Sigmoid colon (tissue), 6 donors: ENCODE measurements at regions not wholly inside any gene's neighbourhood (a gene's known extent, or its start where the extent isn't known, plus 50 kb on each side); places are given as distances from the start of the nearest gene placed in this dataset.
"Not testable (repeated sequence)": the region's sequence is repeated elsewhere in the genome, so short reads cannot be mapped to it uniquely, and the experiment has no call there.

Source experiments
- DNase-seq: peaks from one replicate; pipeline ENCODE4 v3.0.0-alpha.2; 2019
- H3K27ac ChIP-seq, 4 donors: fragments of 200-600 bp; sonication (generic); one replicate each; pipeline ENCODE4 v1.5.1; 2016 to 2019; ENCODE audit warnings: mild to moderate bottlenecking in 1 of 4
- H3K27me3 ChIP-seq, 3 donors: fragments of 200-600 bp; sonication (generic); one replicate each; pipeline ENCODE4 v1.5.1; 2019; ENCODE audit warnings: mild to moderate bottlenecking in 1 of 3
- H3K36me3 ChIP-seq, 4 donors: fragments of 200-600 bp; sonication (generic); one replicate each; pipeline ENCODE4 v1.5.1; 2016 to 2019
- H3K4me1 ChIP-seq, 4 donors: fragments of 200-600 bp; sonication (generic); one replicate each; pipeline ENCODE4 v1.5.1; 2017 to 2019
- H3K4me3 ChIP-seq, 4 donors: fragments of 200-600 bp; sonication (generic); one replicate each; pipeline ENCODE4 v1.5.1; 2017 to 2019; ENCODE audit warnings: mild to moderate bottlenecking in 2 of 4, moderate library complexity in 1 of 4
- H3K9me3 ChIP-seq, 4 donors: fragments of 200-600 bp in 3 of 4; sonication (generic) in 3 of 4; one replicate each; pipeline versions ENCODE4 v1.5.1 to v1.6.1; 2013 to 2019
- EP300 ChIP-seq, 4 donors: sonication (generic); formaldehyde crosslinking; IDR thresholded peaks; one replicate each; pipeline ENCODE4 v1.6.1; 2017; ENCODE audit warnings: antibody characterized with exemption in 4 of 4
- POLR2A ChIP-seq, 2 donors: fragments of 450-650 bp; IDR thresholded peaks; one replicate each; pipeline ENCODE4 v1.6.1; 2016; ENCODE audit warnings: antibody characterized with exemption in 2 of 2, mild to moderate bottlenecking in 2 of 2, moderate library complexity in 2 of 2
- POLR2AphosphoS5 ChIP-seq, 4 donors: sonication (generic); formaldehyde crosslinking; IDR thresholded peaks; one replicate each; pipeline ENCODE4 v1.6.1; 2017; ENCODE audit warnings: antibody characterized with exemption in 4 of 4
- WGBS, 2 donors: extraction: QIAGEN DNeasy Blood & Tissue Kit; methylation state at CpG; one replicate each; pipeline ENCODE4 v1.1.7; 2013; 5-methylcytosine and 5-hydroxymethylcytosine counted together
- intact Hi-C: fragments of 100-400 bp; cut with DNase I; formaldehyde crosslinking; loops from one replicate; pipeline ENCODE4 v1.15.1; 2023
- TF ChIP-seq, protein P1 (sequence below), 4 experiments: fragments of 450-650 bp in 3 of 4; fragments of 200-600 bp in 1 of 4; IDR thresholded peaks; one replicate each; pipeline ENCODE4 v1.5.1; 2016 to 2019; ENCODE audit warnings: antibody characterized with exemption in 4 of 4, mild to moderate bottlenecking in 3 of 4, moderate library complexity in 2 of 4
- donor health status: healthy with polysubstance abuse.
- donor health status: healthy.

DNA sequence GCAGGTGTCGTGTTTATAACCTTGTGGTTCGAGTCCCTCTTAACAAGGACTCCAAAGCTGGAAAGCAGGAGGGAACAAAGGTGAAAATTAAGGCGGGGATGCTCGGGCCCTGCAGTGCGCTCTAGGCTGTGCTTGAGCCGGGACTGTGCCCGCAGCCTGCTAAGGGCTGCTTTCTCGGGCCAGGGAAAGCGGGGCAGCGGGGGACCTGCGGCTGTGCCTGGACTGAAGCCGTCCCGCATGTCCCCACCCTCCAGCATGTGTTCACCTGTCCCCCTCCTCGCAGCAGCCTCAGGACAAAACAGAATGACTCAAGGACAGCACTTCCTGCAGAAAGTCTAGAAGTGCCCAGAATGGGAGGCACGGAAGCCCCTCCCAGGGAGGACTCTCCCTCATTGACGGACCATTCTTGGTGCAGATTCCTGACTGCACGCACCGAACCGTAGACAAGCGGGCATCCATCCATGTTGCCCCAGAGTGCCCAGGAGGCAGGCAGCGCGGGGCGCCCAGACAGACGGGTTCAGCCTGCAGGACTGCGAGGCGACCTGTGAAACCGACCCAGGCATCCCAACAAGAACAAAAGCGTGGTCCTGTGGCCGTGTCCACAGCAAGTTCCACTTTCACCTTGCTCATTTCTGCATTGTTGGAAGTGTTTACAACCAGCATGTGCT, 342.9 kb downstream of the MAGEB5 start:
- TF ChIP-seq POLR2A (IDR thresholded peaks at IDR 0.05) (no peak), POLR2AphosphoS5 (IDR thresholded peaks at IDR 0.05) (no peak), EP300 (IDR thresholded peaks at IDR 0.05) (no peak)
- TF ChIP-seq, protein P1, sequence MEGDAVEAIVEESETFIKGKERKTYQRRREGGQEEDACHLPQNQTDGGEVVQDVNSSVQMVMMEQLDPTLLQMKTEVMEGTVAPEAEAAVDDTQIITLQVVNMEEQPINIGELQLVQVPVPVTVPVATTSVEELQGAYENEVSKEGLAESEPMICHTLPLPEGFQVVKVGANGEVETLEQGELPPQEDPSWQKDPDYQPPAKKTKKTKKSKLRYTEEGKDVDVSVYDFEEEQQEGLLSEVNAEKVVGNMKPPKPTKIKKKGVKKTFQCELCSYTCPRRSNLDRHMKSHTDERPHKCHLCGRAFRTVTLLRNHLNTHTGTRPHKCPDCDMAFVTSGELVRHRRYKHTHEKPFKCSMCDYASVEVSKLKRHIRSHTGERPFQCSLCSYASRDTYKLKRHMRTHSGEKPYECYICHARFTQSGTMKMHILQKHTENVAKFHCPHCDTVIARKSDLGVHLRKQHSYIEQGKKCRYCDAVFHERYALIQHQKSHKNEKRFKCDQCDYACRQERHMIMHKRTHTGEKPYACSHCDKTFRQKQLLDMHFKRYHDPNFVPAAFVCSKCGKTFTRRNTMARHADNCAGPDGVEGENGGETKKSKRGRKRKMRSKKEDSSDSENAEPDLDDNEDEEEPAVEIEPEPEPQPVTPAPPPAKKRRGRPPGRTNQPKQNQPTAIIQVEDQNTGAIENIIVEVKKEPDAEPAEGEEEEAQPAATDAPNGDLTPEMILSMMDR (IDR thresholded peaks at IDR 0.05) = no peak
- intact Hi-C loops = no loop called here
- 93% methylated on average over 29 of the region's 29 CpGs for WGBS, 2 donors
- Histone ChIP-seq H3K27me3 (no peaks in the 10 kb centered on the region), H3K9me3 (no peaks in the 10 kb centered on the region), H3K36me3 (no peaks in the 10 kb centered on the region), H3K27ac (no peak overlapping the region), H3K4me1 (no peaks in the 10 kb centered on the region), H3K4me3 (no peak overlapping the region)
- peak; percentile 52 for DNase-seq

DNA sequence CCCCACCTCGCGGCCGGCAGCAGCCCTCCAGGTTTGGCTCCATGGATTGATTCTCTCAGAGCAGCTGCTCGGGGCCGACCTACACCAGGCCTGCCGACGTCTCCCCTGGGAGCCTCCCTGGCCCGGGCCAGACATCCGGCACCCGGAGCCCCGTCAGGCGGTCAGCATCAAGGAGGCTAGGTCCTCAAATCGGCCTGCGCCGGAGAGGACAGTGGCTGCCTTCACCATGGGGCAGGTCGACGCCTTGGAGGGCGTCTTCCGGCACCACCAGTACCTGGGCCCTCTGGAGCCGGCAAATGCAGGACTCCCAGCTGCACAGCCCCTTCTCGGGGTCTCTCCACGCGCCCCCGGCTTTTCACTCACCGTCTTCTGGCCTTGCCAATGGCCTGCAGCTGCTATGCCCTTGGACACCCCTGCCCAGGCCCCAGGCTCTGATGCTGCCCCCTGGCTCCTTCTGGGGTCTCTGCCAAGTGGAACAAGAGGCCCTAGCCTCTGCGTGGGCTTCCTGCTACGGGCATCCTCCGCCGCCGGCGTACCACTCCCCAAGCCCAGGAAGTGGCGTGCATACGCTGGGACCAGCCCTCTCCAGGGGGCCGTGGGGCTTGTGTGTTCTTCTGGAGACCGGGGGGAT, 341.8 kb downstream of the MAGEB5 start:
- intact Hi-C loops = no loop called here
- Histone ChIP-seq H3K27ac (no peak overlapping the region), H3K4me1 (no peaks in the 10 kb centered on the region), H3K9me3 (no peaks in the 10 kb centered on the region), H3K36me3 (no peaks in the 10 kb centered on the region), H3K27me3 (no peaks in the 10 kb centered on the region), H3K4me3 (no peak overlapping the region)
- no peak for TF ChIP-seq EP300 (IDR thresholded peaks at IDR 0.05)
- TF ChIP-seq POLR2A (IDR thresholded peaks at IDR 0.05) = no peak
- TF ChIP-seq, protein P1 (IDR thresholded peaks at IDR 0.05) = no peak
- no peak for TF ChIP-seq POLR2AphosphoS5 (IDR thresholded peaks at IDR 0.05)
- 95 to 96% methylated on average over 35 of the region's 35 CpGs for WGBS, 2 donors
- DNase-seq = peak; percentile 58

DNA sequence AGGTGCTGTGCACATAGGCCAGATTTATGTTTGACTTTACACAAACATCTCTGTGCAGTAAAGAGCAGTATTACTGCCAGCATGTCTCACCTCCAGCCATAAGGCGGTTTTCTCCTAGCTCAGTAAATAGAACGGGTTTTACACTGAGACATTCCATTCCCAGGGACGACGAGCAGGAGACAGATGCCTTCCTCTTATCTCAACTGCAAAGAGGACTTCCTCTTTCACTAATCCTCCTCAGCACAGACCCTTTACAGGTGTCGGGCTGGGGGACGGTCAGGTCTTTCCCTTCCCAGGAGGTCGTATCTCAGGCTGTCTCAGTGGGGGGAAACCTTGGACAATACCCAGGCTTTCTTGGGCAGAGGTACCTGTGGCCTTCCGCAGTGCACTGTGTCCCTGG, 309.8 kb downstream of the MAGEB5 start:
- DNase-seq, H3K4me3 ChIP-seq, H3K9me3 ChIP-seq, H3K4me1 ChIP-seq, H3K27me3 ChIP-seq, H3K36me3 ChIP-seq, H3K27ac ChIP-seq, intact Hi-C loops: not testable (repeated sequence)
- WGBS, 2 donors = 15 to 32% methylated on average over 8 of the region's 8 CpGs

DNA sequence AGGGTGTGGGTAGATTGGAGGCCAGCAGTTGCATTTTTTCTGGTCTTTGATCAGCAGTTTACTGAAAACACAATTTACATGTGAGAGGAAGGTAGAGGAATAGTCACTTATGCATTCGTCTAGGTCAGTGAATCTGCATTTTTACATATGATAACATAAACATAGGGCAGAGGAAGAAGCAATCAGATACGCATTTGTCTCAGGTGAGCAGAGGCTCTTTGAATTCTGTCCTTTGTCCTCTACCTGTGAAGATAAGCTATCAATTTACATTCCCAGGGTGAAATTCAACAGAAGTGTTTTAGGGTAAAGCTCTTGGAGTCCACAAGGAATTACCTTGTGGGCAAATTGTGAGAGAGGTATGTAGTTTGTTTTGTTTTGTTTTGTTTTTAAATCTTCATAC, 306.5 kb downstream of the MAGEB5 start:
- no peak for DNase-seq
- 41 to 57% methylated on average over 2 of the region's 2 CpGs for WGBS, 2 donors
- Histone ChIP-seq H3K27ac (no peak overlapping the region), H3K9me3 (no peaks in the 10 kb centered on the region), H3K27me3 (no peaks in the 10 kb centered on the region), H3K36me3 (no peaks in the 10 kb centered on the region), H3K4me3 (no peak overlapping the region), H3K4me1 (no peaks in the 10 kb centered on the region)
- intact Hi-C loops = no loop called here
- no peak for TF ChIP-seq POLR2A (IDR thresholded peaks at IDR 0.05)
- no peak for TF ChIP-seq EP300 (IDR thresholded peaks at IDR 0.05)
- TF ChIP-seq, protein P1 (IDR thresholded peaks at IDR 0.05) = no peak
- no peak for TF ChIP-seq POLR2AphosphoS5 (IDR thresholded peaks at IDR 0.05)

DNA sequence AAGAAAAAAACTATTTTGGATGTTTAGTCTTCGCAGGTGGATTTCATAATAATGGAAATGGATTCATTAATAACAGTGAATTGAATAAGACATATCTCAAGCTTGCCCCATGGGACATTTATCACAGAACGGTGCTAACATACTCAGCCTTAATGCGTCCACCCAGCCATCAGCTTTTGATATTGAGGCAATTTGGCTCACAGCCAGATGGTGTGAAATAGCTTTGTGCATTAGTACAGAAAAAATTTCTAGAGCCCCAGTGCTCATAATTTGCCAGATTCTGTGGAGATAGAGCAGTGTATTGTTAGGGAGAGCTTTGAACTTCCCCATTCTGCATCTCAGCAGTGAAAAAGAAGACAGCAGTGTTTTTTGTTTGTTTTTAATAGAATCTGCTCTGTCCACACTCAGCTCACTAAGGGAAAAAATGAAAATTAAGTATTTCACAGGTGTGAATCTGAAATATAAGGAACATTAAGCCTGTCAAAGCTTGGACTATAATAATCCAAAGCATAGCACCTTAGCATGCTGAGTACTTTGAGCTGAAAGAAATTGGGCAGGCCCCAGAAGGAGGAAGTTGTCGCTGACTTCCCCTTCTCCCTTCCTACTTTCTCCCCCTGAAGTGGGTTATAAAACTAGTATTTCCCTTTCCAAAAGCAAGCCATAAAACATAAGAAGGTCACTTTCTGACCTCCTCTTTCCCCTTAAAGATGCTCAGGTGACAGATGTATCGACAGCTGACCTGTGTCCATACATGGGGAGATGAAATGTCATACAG, 295.8 kb downstream of the MAGEB5 start:
- Histone ChIP-seq H3K27ac (no peak overlapping the region), H3K9me3 (no peaks in the 10 kb centered on the region), H3K27me3 (no peaks in the 10 kb centered on the region), H3K36me3 (no peaks in the 10 kb centered on the region), H3K4me1 (no peaks in the 10 kb centered on the region), H3K4me3 (no peak overlapping the region)
- DNase-seq = no peak
- intact Hi-C loops = no loop called here
- TF ChIP-seq POLR2AphosphoS5 (IDR thresholded peaks at IDR 0.05) (no peak), EP300 (IDR thresholded peaks at IDR 0.05) (no peak)
- TF ChIP-seq, protein P1 (IDR thresholded peaks at IDR 0.05) = no peak
- WGBS, 2 donors = 49 to 70% methylated on average over 5 of the region's 5 CpGs
